B cell (primary cell): ENCODE measurements at regions not wholly inside any gene's neighbourhood (a gene's known extent, or its start where the extent isn't known, plus 50 kb on each side); places are given as distances from the start of the nearest gene placed in this dataset.

Experiments
- ATAC-seq: fragments of 200-7000 bp; cut with Tn5 transposase; one replicate; pipeline ENCODE4 v1.10.0; 2021; ENCODE audit warnings: low read depth, mild to moderate bottlenecking, moderate number of reproducible peaks, moderate library complexity
- CTCF ChIA-PET: fragments of 350-600 bp; sonication (Branson Sonifier 250); formaldehyde crosslinking; loops from one replicate; lab custom pipeline; 2021; ENCODE audit warnings: antibody characterized with exemption, inconsistent platforms; lab: Charles Lee
- POLR2A ChIA-PET: fragments of 350-600 bp; sonication (Branson Sonifier 250); formaldehyde crosslinking; loops from one replicate; lab custom pipeline; 2021; ENCODE audit warnings: antibody characterized with exemption; lab: Charles Lee
- DNase-seq: peaks from one replicate; pipeline ENCODE4 v3.0.0; 2013
- H2AFZ ChIP-seq: 2 replicates; pipeline ENCODE4 v1.6.1; 2012; ENCODE audit warnings: mild to moderate bottlenecking, low read depth, low read length; ENCODE audit not compliant: insufficient read depth, poor library complexity, severe bottlenecking
- H3K27ac ChIP-seq, 2 donors: 1 replicate in 1 of 2; 2 replicates in 1 of 2; pipeline ENCODE4 v1.5.1; 2012 to 2013; ENCODE audit warnings: low read length in 2 of 2, mild to moderate bottlenecking in 2 of 2, moderate library complexity in 1 of 2
- H3K27me3 ChIP-seq, 4 experiments: fragments of 200-600 bp in 1 of 4; sonication (generic) in 1 of 4; replicated peaks in 1 of 4; 1 replicate in 2 of 4; 2 replicates in 2 of 4; pipeline versions ENCODE4 v1.6.1 to v1.7.0; 2013 to 2016; ENCODE audit warnings: low read length in 3 of 4, mild to moderate bottlenecking in 2 of 4, mixed read lengths in 1 of 4, moderate library complexity in 1 of 4; ENCODE audit not compliant: insufficient read depth in 4 of 4, control insufficient read depth in 3 of 4; ENCODE audit errors: control extremely low read depth in 1 of 4
- H3K36me3 ChIP-seq, 2 experiments: replicated peaks in 1 of 2; 1 replicate in 1 of 2; 2 replicates in 1 of 2; pipeline versions ENCODE4 v1.6.1 to v1.7.1; 2013; ENCODE audit warnings: low read length in 1 of 2; ENCODE audit not compliant: insufficient read depth in 2 of 2, control insufficient read depth in 1 of 2; ENCODE audit errors: control extremely low read depth in 1 of 2, extremely low read depth in 1 of 2
- H3K4me1 ChIP-seq, 2 donors: fragments of 200-600 bp in 1 of 2; sonication (generic) in 1 of 2; 1 replicate in 1 of 2; 2 replicates in 1 of 2; pipeline versions ENCODE4 v1.5.1 to v1.6.1; 2013 to 2017; ENCODE audit warnings: low read length in 2 of 2; ENCODE audit not compliant: control insufficient read depth in 2 of 2, insufficient read depth in 2 of 2
- H3K4me2 ChIP-seq: replicated peaks from 2 replicates; pipeline ENCODE3; 2012; ENCODE audit warnings: mild to moderate bottlenecking, low read depth, low read length; ENCODE audit not compliant: poor library complexity, severe bottlenecking
- H3K4me3 ChIP-seq, 5 experiments: fragments of 200-600 bp in 1 of 5; sonication (generic) in 1 of 5; 1 replicate in 3 of 5; 2 replicates in 2 of 5; pipeline versions ENCODE4 v1.5.1 to v1.7.0; 2011 to 2016; ENCODE audit warnings: low read length in 4 of 5, mild to moderate bottlenecking in 4 of 5, low read depth in 2 of 5, control low read depth in 1 of 5, moderate library complexity in 1 of 5; ENCODE audit not compliant: insufficient read depth in 1 of 5; ENCODE audit errors: control extremely low read depth in 1 of 5, extremely low read depth in 1 of 5
- H3K79me2 ChIP-seq: fragments of 200-600 bp; sonication (generic); one replicate; pipeline ENCODE4 v1.6.0; 2016; ENCODE audit warnings: low read length; ENCODE audit not compliant: control insufficient read depth, insufficient read depth
- H3K9ac ChIP-seq: fragments of 200-600 bp; sonication (generic); 2 replicates; pipeline ENCODE4 v1.6.1; 2017; ENCODE audit warnings: mild to moderate bottlenecking, low read length, moderate library complexity
- H3K9me3 ChIP-seq, 3 donors: one replicate each; pipeline versions ENCODE4 v1.6.1 to v1.7.1; 2013; ENCODE audit warnings: low read length in 2 of 3; ENCODE audit not compliant: control insufficient read depth in 2 of 3, insufficient read depth in 1 of 3; ENCODE audit errors: control extremely low read depth in 1 of 3
- H4K20me1 ChIP-seq: 2 replicates; pipeline ENCODE4 v1.6.0; 2012; ENCODE audit warnings: mild to moderate bottlenecking, low read length; ENCODE audit not compliant: insufficient read depth, control insufficient read depth, poor library complexity, severe bottlenecking
- H3K27ac Mint-ChIP-seq: one replicate; pipeline ENCODE4 v1.8.0; 2021; ENCODE audit warnings: mixed read lengths
- H3K27me3 Mint-ChIP-seq: one replicate; pipeline ENCODE4 v1.8.0; 2021; ENCODE audit warnings: mixed read lengths
- H3K4me1 Mint-ChIP-seq: one replicate; pipeline ENCODE4 v1.8.0; 2021; ENCODE audit warnings: mixed read lengths
- H3K4me3 Mint-ChIP-seq: one replicate; pipeline ENCODE4 v1.8.0; 2021; ENCODE audit warnings: mixed read lengths
- H3K9me3 Mint-ChIP-seq: one replicate; pipeline ENCODE4 v1.8.0; 2022; ENCODE audit warnings: mixed read lengths; ENCODE audit not compliant: insufficient read depth
- EZH2 ChIP-seq: IDR thresholded peaks from 2 replicates; pipeline ENCODE4 v1.6.1; 2012; ENCODE audit warnings: borderline replicate concordance, low read depth, mild to moderate bottlenecking, moderate library complexity, low read length; ENCODE audit not compliant: insufficient read depth, poor library complexity, severe bottlenecking
- WGBS: methylation state at CpG from one replicate; pipeline ENCODE4 v1.1.5; 2013; ENCODE audit warnings: missing lambda C conversion rate; ENCODE audit not compliant: insufficient coverage; 5-methylcytosine and 5-hydroxymethylcytosine counted together
- intact Hi-C: fragments of 100-400 bp; cut with micrococcal nuclease; formaldehyde crosslinking; loops from one replicate; pipeline ENCODE4 v1.10.0; 2022
- TF ChIP-seq, protein P1 (sequence below): fragments of 200-600 bp; IDR thresholded peaks from one replicate; pipeline ENCODE4 v1.8.0; 2022; ENCODE audit warnings: antibody characterized with exemption, mild to moderate bottlenecking

DNA sequence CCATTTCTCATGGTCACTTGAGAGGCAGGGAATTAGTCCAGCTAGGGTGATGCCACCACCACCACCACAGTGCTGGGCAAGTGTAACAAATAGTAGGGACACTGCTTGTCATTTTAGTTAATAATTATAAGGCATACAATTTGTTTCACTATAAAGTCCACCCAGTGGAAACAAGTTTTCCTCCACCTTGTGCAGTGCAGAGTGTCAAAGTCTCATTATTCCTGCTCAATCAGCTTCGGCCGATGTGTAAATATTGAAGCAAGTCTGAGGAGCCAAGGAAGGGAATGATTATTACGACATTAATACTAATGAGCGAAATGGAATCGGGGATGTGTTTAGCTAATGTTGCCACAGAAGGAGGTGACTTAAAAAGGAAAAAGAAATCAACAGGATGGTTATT is 340.4 kb downstream of the NKX6-1 start:
- TF ChIP-seq, protein P1, sequence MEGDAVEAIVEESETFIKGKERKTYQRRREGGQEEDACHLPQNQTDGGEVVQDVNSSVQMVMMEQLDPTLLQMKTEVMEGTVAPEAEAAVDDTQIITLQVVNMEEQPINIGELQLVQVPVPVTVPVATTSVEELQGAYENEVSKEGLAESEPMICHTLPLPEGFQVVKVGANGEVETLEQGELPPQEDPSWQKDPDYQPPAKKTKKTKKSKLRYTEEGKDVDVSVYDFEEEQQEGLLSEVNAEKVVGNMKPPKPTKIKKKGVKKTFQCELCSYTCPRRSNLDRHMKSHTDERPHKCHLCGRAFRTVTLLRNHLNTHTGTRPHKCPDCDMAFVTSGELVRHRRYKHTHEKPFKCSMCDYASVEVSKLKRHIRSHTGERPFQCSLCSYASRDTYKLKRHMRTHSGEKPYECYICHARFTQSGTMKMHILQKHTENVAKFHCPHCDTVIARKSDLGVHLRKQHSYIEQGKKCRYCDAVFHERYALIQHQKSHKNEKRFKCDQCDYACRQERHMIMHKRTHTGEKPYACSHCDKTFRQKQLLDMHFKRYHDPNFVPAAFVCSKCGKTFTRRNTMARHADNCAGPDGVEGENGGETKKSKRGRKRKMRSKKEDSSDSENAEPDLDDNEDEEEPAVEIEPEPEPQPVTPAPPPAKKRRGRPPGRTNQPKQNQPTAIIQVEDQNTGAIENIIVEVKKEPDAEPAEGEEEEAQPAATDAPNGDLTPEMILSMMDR: no peak
- TF ChIP-seq EZH2: no peak
- ChIA-PET POLR2A (no interaction called here), CTCF (no interaction called here)
- H3K9ac ChIP-seq: no peak overlapping the region
- Mint-ChIP-seq H3K27me3 (peaks cover 3% of the 10 kb centered on the region), H3K27ac (no peak overlapping the region), H3K4me1 (no peaks in the 10 kb centered on the region), H3K4me3 (no peak overlapping the region), H3K9me3 (no peaks in the 10 kb centered on the region)
- no peak overlapping the region for H2AFZ ChIP-seq
- no peaks in the 10 kb centered on the region for H3K36me3 ChIP-seq
- H3K4me1 ChIP-seq: no peaks in the 10 kb centered on the region
- H4K20me1 ChIP-seq: no peaks in the 10 kb centered on the region
- no peaks in the 10 kb centered on the region for H3K79me2 ChIP-seq
- no peak for DNase-seq
- H3K27ac ChIP-seq: no peak overlapping the region
- H3K27me3 ChIP-seq: no peaks in the 10 kb centered on the region
- no peak overlapping the region for H3K4me2 ChIP-seq
- H3K4me3 ChIP-seq: no peak overlapping the region
- 97% methylated on average over 4 of the region's 5 CpGs for WGBS
- intact Hi-C loops: no loop called here
- no peaks in the 10 kb centered on the region for H3K9me3 ChIP-seq
- ATAC-seq: no peak

DNA sequence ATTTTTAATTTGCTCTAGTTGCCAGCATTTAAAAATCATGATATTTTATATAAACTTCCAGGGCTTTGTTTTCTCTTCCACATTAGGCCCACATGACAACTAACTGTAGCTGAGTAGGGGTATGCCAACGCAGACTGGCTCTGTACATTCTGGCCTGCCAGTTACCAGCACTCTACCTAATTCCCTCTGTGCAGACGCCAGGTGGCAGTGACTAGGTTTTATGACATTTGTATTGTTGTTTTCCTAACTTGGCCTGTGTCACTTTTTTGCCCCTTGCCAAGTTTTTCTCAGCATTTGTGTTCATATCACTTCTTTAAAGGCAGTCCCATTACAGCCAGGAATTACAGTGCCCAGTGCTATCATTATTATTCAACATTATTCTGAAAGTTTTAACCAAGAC is 347.5 kb downstream of the NKX6-1 start:
- POLR2A ChIA-PET: no interaction called here
- Histone ChIP-seq H3K4me2 (no peak overlapping the region), H3K27me3 (no peaks in the 10 kb centered on the region), H3K36me3 (no peaks in the 10 kb centered on the region), H3K79me2 (no peaks in the 10 kb centered on the region), H3K4me1 (no peaks in the 10 kb centered on the region), H2AFZ (no peak overlapping the region), H3K4me3 (no peak overlapping the region), H3K27ac (no peak overlapping the region), H4K20me1 (no peaks in the 10 kb centered on the region), H3K9me3 (no peaks in the 10 kb centered on the region), H3K9ac (no peak overlapping the region)
- Mint-ChIP-seq H3K4me3 (no peak overlapping the region), H3K27ac (no peak overlapping the region), H3K27me3 (no peaks in the 10 kb centered on the region), H3K9me3 (no peaks in the 10 kb centered on the region), H3K4me1 (no peaks in the 10 kb centered on the region)
- TF ChIP-seq, protein P1: no peak
- no peak for TF ChIP-seq EZH2
- ATAC-seq (no peak), DNase-seq (no peak)
- CTCF ChIA-PET: no interaction called here
- intact Hi-C loops: no loop called here
- no CpG with 5 or more reads among the region's 2 CpGs for whole genome bisulfite sequencing
